Ishikawa (cell line): ENCODE measurements at regions not wholly inside any gene's neighbourhood (a gene's known extent, or its start where the extent isn't known, plus 50 kb on each side); places are given as distances from the start of the nearest gene placed in this dataset.

ENCODE experiments used
- CEBPB ChIP-seq: IDR thresholded peaks from 2 replicates; pipeline ENCODE4 v1.6.1; 2012
- EP300 ChIP-seq: IDR thresholded peaks from 2 replicates; pipeline ENCODE4 v1.6.1; 2012; ENCODE audit warnings: borderline replicate concordance
- RAD21 ChIP-seq: IDR thresholded peaks from 2 replicates; pipeline ENCODE4 v1.6.1; 2012; ENCODE audit warnings: low read depth
- TAF1 ChIP-seq: IDR thresholded peaks from 2 replicates; pipeline ENCODE4 v1.6.1; 2012; ENCODE audit warnings: low read depth, mild to moderate bottlenecking
- TEAD4 ChIP-seq: IDR thresholded peaks from 2 replicates; pipeline ENCODE4 v1.6.1; 2012
- YY1 ChIP-seq: IDR thresholded peaks from 2 replicates; pipeline ENCODE4 v1.6.1; 2012; ENCODE audit warnings: low read depth
- ZBTB7A ChIP-seq: IDR thresholded peaks from 2 replicates; pipeline ENCODE4 v1.6.1; 2012; ENCODE audit warnings: low read depth
- TF ChIP-seq, protein P1 (sequence below): IDR thresholded peaks from 2 replicates; pipeline ENCODE4 v1.6.1; 2012; ENCODE audit warnings: low read depth, mild to moderate bottlenecking

- TF ChIP-seq TAF1 (no peak), ZBTB7A (no peak), YY1 (no peak), CEBPB (no peak), RAD21 (no peak), TEAD4 (no peak), EP300 (no peak)
- TF ChIP-seq, protein P1, sequence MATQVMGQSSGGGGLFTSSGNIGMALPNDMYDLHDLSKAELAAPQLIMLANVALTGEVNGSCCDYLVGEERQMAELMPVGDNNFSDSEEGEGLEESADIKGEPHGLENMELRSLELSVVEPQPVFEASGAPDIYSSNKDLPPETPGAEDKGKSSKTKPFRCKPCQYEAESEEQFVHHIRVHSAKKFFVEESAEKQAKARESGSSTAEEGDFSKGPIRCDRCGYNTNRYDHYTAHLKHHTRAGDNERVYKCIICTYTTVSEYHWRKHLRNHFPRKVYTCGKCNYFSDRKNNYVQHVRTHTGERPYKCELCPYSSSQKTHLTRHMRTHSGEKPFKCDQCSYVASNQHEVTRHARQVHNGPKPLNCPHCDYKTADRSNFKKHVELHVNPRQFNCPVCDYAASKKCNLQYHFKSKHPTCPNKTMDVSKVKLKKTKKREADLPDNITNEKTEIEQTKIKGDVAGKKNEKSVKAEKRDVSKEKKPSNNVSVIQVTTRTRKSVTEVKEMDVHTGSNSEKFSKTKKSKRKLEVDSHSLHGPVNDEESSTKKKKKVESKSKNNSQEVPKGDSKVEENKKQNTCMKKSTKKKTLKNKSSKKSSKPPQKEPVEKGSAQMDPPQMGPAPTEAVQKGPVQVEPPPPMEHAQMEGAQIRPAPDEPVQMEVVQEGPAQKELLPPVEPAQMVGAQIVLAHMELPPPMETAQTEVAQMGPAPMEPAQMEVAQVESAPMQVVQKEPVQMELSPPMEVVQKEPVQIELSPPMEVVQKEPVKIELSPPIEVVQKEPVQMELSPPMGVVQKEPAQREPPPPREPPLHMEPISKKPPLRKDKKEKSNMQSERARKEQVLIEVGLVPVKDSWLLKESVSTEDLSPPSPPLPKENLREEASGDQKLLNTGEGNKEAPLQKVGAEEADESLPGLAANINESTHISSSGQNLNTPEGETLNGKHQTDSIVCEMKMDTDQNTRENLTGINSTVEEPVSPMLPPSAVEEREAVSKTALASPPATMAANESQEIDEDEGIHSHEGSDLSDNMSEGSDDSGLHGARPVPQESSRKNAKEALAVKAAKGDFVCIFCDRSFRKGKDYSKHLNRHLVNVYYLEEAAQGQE, result no peak
These were observed 516.3 kb downstream of the SOX5 start for GRCh38 chr12:23433121-23433520.
